GM23248 (cell line): ENCODE measurements at regions not wholly inside any gene's neighbourhood (a gene's known extent, or its start where the extent isn't known, plus 50 kb on each side); places are given as distances from the start of the nearest gene placed in this dataset.

Experiments
- DNase-seq: peaks from one replicate; pipeline ENCODE4 v3.0.0-alpha.2; 2015
- H2AFZ ChIP-seq: fragments of 200-600 bp; sonication (generic); 2 replicates; pipeline ENCODE4 v1.6.1; 2016; ENCODE audit warnings: antibody characterized with exemption
- H3F3A ChIP-seq: fragments of 200-600 bp; sonication (generic); 2 replicates; pipeline ENCODE4 v1.6.1; 2016; ENCODE audit warnings: mild to moderate bottlenecking, antibody characterized with exemption, mixed run types; ENCODE audit not compliant: insufficient read depth
- H3K27ac ChIP-seq: fragments of 200-600 bp; sonication (generic); 2 replicates; pipeline ENCODE4 v1.5.1; 2016; ENCODE audit warnings: mild to moderate bottlenecking
- H3K27me3 ChIP-seq: fragments of 200-600 bp; sonication (generic); replicated peaks from 2 replicates; pipeline ENCODE4 v1.6.1; 2016; ENCODE audit warnings: mild to moderate bottlenecking; ENCODE audit not compliant: insufficient read depth
- H3K36me3 ChIP-seq: fragments of 200-600 bp; sonication (generic); 2 replicates; pipeline ENCODE4 v1.6.1; 2016; ENCODE audit warnings: low read depth, mild to moderate bottlenecking
- H3K4me1 ChIP-seq: fragments of 200-600 bp; sonication (generic); 2 replicates; pipeline ENCODE4 v1.6.1; 2016; ENCODE audit warnings: mild to moderate bottlenecking; ENCODE audit not compliant: insufficient read depth
- H3K4me2 ChIP-seq: fragments of 200-600 bp; sonication (generic); one replicate; pipeline ENCODE4 v1.6.1; 2016; ENCODE audit warnings: mild to moderate bottlenecking; ENCODE audit not compliant: unreplicated experiment
- H3K4me3 ChIP-seq: fragments of 200-600 bp; sonication (generic); 2 replicates; pipeline ENCODE4 v1.5.1; 2016; ENCODE audit warnings: mild to moderate bottlenecking
- H3K79me2 ChIP-seq: fragments of 200-600 bp; sonication (generic); 2 replicates; pipeline ENCODE4 v1.6.1; 2016; ENCODE audit warnings: mild to moderate bottlenecking; ENCODE audit not compliant: insufficient read depth
- H3K9ac ChIP-seq: fragments of 200-600 bp; sonication (generic); 2 replicates; pipeline ENCODE4 v1.6.1; 2016; ENCODE audit warnings: mild to moderate bottlenecking
- H3K9me2 ChIP-seq: fragments of 200-600 bp; sonication (generic); 2 replicates; pipeline ENCODE4 v1.6.1; 2016; ENCODE audit warnings: mixed run types, mild to moderate bottlenecking, moderate library complexity; ENCODE audit not compliant: insufficient read depth
- H3K9me3 ChIP-seq: fragments of 200-600 bp; sonication (generic); one replicate; pipeline ENCODE4 v1.6.1; 2017; ENCODE audit warnings: low read depth
- H4K20me1 ChIP-seq: fragments of 200-600 bp; sonication (generic); 2 replicates; pipeline ENCODE4 v1.6.0; 2016; ENCODE audit not compliant: insufficient read depth
- EZH2 ChIP-seq: fragments of 200-600 bp; sonication (generic); IDR thresholded peaks from 2 replicates; pipeline ENCODE4 v1.6.1; 2018; ENCODE audit warnings: antibody characterized with exemption, mild to moderate bottlenecking; ENCODE audit not compliant: insufficient read depth, poor library complexity, severe bottlenecking
- EZH2phosphoT487 ChIP-seq: fragments of 200-600 bp; sonication (generic); IDR thresholded peaks from 2 replicates; pipeline ENCODE4 v1.6.1; 2018; ENCODE audit warnings: antibody characterized with exemption, moderate library complexity, mild to moderate bottlenecking, low read depth; ENCODE audit not compliant: insufficient read depth
- WGBS, 2 experiments: methylation state at CpG; one replicate each; pipeline ENCODE4 v1.1.6; 2015 to 2017; ENCODE audit warnings: low lambda C conversion rate in 2 of 2, low coverage in 1 of 2; ENCODE audit errors: missing lambda C conversion rate in 2 of 2; 5-methylcytosine and 5-hydroxymethylcytosine counted together
- in situ Hi-C: fragments of 300-500 bp; cut with MboI; formaldehyde crosslinking; loops from 2 replicates; pipeline ENCODE4 v1.15.0; 2020

GRCh38 chr10:121232494-121232893, 365.8 kb downstream of the FGFR2 start:
- TF ChIP-seq EZH2phosphoT487 (no peak), EZH2 (no peak)
- Histone ChIP-seq H3K4me2 (no peak overlapping the region), H3K9ac (no peak overlapping the region), H3K4me1 (no peaks in the 10 kb centered on the region), H2AFZ (no peak overlapping the region), H3K27ac (no peak overlapping the region), H3K9me3 (no peaks in the 10 kb centered on the region), H3K27me3 (no peaks in the 10 kb centered on the region), H3K36me3 (no peaks in the 10 kb centered on the region), H3K79me2 (no peaks in the 10 kb centered on the region), H4K20me1 (no peaks in the 10 kb centered on the region), H3K4me3 (no peak overlapping the region), H3K9me2 (no peaks in the 10 kb centered on the region), H3F3A (no peaks in the 10 kb centered on the region)
- in situ Hi-C loops: no loop called here
- no peak for DNase-seq
- WGBS, 2 experiments: 60 to 61% methylated on average over 10 of the region's 10 CpGs

- in situ Hi-C loops: no loop called here
- Histone ChIP-seq H3K9me3 (no peaks in the 10 kb centered on the region), H3K79me2 (no peaks in the 10 kb centered on the region), H3K9ac (no peak overlapping the region), H4K20me1 (no peaks in the 10 kb centered on the region), H3K27me3 (no peaks in the 10 kb centered on the region), H3K27ac (no peak overlapping the region), H3K4me1 (no peaks in the 10 kb centered on the region), H3F3A (no peaks in the 10 kb centered on the region), H2AFZ (no peak overlapping the region), H3K4me2 (no peak overlapping the region), H3K4me3 (no peak overlapping the region), H3K36me3 (no peaks in the 10 kb centered on the region), H3K9me2 (no peaks in the 10 kb centered on the region)
- WGBS, 2 experiments: 45 to 49% methylated on average over 2 of the region's 2 CpGs
- DNase-seq: no peak
- TF ChIP-seq EZH2phosphoT487 (no peak), EZH2 (no peak)
These were observed 362.6 kb downstream of the FGFR2 start for GRCh38 chr10:121235692-121236091.

GRCh38 chr10:121236621-121237020, 361.6 kb downstream of the FGFR2 start:
- H3K27me3 ChIP-seq: no peaks in the 10 kb centered on the region
- DNase-seq: no peak
- H4K20me1 ChIP-seq: no peaks in the 10 kb centered on the region
- no peaks in the 10 kb centered on the region for H3K9me2 ChIP-seq
- H3K27ac ChIP-seq: no peak overlapping the region
- TF ChIP-seq EZH2: no peak
- no peak for TF ChIP-seq EZH2phosphoT487
- H2AFZ ChIP-seq: no peak overlapping the region
- H3F3A ChIP-seq: no peaks in the 10 kb centered on the region
- in situ Hi-C loops: no loop called here
- no peaks in the 10 kb centered on the region for H3K9me3 ChIP-seq
- H3K36me3 ChIP-seq: no peaks in the 10 kb centered on the region
- 44 to 49% methylated on average over 4 of the region's 4 CpGs for WGBS, 2 experiments
- no peak overlapping the region for H3K9ac ChIP-seq
- H3K4me3 ChIP-seq: no peak overlapping the region
- H3K4me1 ChIP-seq: no peaks in the 10 kb centered on the region
- H3K79me2 ChIP-seq: no peaks in the 10 kb centered on the region
- no peak overlapping the region for H3K4me2 ChIP-seq

GRCh38 chr10:121237718-121238117, 360.5 kb downstream of the FGFR2 start:
- DNase-seq: no peak
- H3K9me3 ChIP-seq: no peaks in the 10 kb centered on the region
- H3K36me3 ChIP-seq: no peaks in the 10 kb centered on the region
- no peaks in the 10 kb centered on the region for H4K20me1 ChIP-seq
- no peaks in the 10 kb centered on the region for H3K79me2 ChIP-seq
- H3K27ac ChIP-seq: no peak overlapping the region
- H3K9ac ChIP-seq: no peak overlapping the region
- no peaks in the 10 kb centered on the region for H3F3A ChIP-seq
- no peaks in the 10 kb centered on the region for H3K9me2 ChIP-seq
- in situ Hi-C loops: no loop called here
- H3K27me3 ChIP-seq: no peaks in the 10 kb centered on the region
- H3K4me1 ChIP-seq: no peaks in the 10 kb centered on the region
- no peak for TF ChIP-seq EZH2
- TF ChIP-seq EZH2phosphoT487: no peak
- 9 to 17% methylated on average over 2 of the region's 2 CpGs for WGBS, 2 experiments
- H2AFZ ChIP-seq: no peak overlapping the region
- no peak overlapping the region for H3K4me2 ChIP-seq
- H3K4me3 ChIP-seq: no peak overlapping the region

GRCh38 chr10:121240011-121240410, 358.2 kb downstream of the FGFR2 start:
- Histone ChIP-seq H2AFZ (no peak overlapping the region), H3K9me2 (no peaks in the 10 kb centered on the region), H4K20me1 (no peaks in the 10 kb centered on the region), H3K4me2 (no peak overlapping the region), H3K4me3 (no peak overlapping the region), H3K27me3 (no peaks in the 10 kb centered on the region), H3K79me2 (no peaks in the 10 kb centered on the region), H3K27ac (no peak overlapping the region), H3K9me3 (no peaks in the 10 kb centered on the region), H3K4me1 (no peaks in the 10 kb centered on the region), H3K9ac (no peak overlapping the region), H3K36me3 (no peaks in the 10 kb centered on the region), H3F3A (no peaks in the 10 kb centered on the region)
- DNase-seq: no peak
- WGBS, 2 experiments: 35 to 39% methylated on average over 3 to 4 of the region's 4 CpGs
- in situ Hi-C loops: no loop called here
- TF ChIP-seq EZH2 (no peak), EZH2phosphoT487 (no peak)
